ENCODE measurements at regions not wholly inside any gene's neighbourhood (a gene's known extent, or its start where the extent isn't known, plus 50 kb on each side); places are given as distances from the start of the nearest gene placed in this dataset.

- no peak for TF ChIP-seq CTCF (conservative IDR thresholded peaks at IDR 0.05; ENCODE audit: low read length)
- no peak for TF ChIP-seq EZH2phosphoT487 (IDR thresholded peaks at IDR 0.05; ENCODE audit: borderline replicate concordance, low read depth, low read length)
Measured at GRCh38 chr16:73882651-73883050, 414.0 kb upstream of the PSMD7 start.

All from OCI-LY7 (cell line).